T-helper 1 cell treated with Interleukin-12 subunit alpha and Interleukin-12 subunit beta and Interleukin-4 antibody, amounts not matched to agents 30 μg/mL and 1 μg/mL, for 36 hours (primary cell): ENCODE measurements at regions not wholly inside any gene's neighbourhood (a gene's known extent, or its start where the extent isn't known, plus 50 kb on each side); places are given as distances from the start of the nearest gene placed in this dataset.

Source experiments
- H3K27ac Mint-ChIP-seq: one replicate; pipeline ENCODE4 v1.8.0; 2021; ENCODE audit warnings: mild to moderate bottlenecking, mixed read lengths
- H3K27me3 Mint-ChIP-seq: one replicate; pipeline ENCODE4 v1.8.0; 2021; ENCODE audit warnings: low read depth, mixed read lengths
- H3K36me3 Mint-ChIP-seq: one replicate; pipeline ENCODE4 v1.8.0; 2021; ENCODE audit warnings: low read depth, mixed read lengths
- H3K4me1 Mint-ChIP-seq: one replicate; pipeline ENCODE4 v1.8.0; 2021; ENCODE audit warnings: low read depth, mixed read lengths
- H3K4me3 Mint-ChIP-seq: one replicate; pipeline ENCODE4 v1.8.0; 2021; ENCODE audit warnings: mild to moderate bottlenecking, moderate library complexity, mixed read lengths
- H3K9me3 Mint-ChIP-seq: one replicate; pipeline ENCODE4 v1.8.0; 2021; ENCODE audit warnings: mixed read lengths

DNA sequence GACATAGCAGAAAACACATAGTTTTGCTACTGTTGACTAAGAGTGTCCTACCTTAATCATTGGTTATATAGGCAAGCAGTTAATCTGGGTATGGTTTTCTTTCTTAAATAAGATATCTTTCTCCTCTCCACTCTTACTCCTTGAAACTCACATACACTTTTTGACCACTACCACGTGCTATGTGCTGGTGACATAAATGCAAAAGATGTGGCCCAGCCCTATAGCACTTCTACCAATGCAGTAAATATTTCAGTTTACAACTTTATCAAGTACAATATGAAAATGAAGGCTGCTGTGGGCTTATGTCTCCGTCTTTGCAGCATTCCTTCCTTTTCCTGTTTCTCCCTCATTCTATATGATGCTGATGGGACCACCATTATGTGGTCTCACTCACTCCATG is 410.2 kb upstream of the CFAP20DC start:
- Mint-ChIP-seq H3K9me3 (peaks cover 25% of the 10 kb centered on the region), H3K27me3 (no peaks in the 10 kb centered on the region), H3K27ac (no peak overlapping the region), H3K36me3 (peaks cover 13% of the 10 kb centered on the region), H3K4me3 (no peak overlapping the region), H3K4me1 (peaks cover 29% of the 10 kb centered on the region)

DNA sequence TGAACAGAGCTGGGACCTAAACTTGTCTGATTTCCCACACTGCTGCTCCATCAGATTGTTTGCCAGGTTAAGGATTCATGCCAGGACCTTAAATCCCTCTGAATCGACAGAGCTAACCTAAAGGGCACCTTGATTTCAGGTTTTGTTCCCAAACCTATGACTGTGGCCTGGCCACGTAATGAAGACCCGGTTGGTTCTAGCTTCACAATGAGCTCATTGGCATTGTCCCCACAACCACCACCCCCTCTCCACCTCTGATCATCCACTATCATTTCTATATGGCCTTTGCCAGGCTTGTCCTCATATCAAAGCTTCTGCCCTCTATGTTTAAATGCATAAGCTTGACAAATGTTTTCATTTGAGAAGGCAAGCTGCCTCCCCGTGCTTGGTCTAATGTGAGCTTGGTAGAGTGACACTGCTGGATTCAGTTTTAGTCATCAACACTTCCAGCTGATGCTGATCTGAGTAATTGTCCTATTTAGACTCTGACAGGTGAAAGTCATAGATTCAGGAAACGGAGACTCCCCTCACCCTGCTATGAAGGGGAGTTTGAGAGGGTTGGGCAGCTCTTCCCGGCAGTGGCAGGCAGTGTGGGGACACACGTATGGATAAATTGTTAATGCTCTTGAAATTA is 407.1 kb upstream of the CFAP20DC start:
- peak overlapping the region; percentile 27 for H3K27ac Mint-ChIP-seq
- H3K9me3 Mint-ChIP-seq = peaks cover 21% of the 10 kb centered on the region
- H3K27me3 Mint-ChIP-seq = no peaks in the 10 kb centered on the region
- H3K4me1 Mint-ChIP-seq = peaks cover 44% of the 10 kb centered on the region
- H3K4me3 Mint-ChIP-seq = no peak overlapping the region
- peaks cover 18% of the 10 kb centered on the region for H3K36me3 Mint-ChIP-seq

DNA sequence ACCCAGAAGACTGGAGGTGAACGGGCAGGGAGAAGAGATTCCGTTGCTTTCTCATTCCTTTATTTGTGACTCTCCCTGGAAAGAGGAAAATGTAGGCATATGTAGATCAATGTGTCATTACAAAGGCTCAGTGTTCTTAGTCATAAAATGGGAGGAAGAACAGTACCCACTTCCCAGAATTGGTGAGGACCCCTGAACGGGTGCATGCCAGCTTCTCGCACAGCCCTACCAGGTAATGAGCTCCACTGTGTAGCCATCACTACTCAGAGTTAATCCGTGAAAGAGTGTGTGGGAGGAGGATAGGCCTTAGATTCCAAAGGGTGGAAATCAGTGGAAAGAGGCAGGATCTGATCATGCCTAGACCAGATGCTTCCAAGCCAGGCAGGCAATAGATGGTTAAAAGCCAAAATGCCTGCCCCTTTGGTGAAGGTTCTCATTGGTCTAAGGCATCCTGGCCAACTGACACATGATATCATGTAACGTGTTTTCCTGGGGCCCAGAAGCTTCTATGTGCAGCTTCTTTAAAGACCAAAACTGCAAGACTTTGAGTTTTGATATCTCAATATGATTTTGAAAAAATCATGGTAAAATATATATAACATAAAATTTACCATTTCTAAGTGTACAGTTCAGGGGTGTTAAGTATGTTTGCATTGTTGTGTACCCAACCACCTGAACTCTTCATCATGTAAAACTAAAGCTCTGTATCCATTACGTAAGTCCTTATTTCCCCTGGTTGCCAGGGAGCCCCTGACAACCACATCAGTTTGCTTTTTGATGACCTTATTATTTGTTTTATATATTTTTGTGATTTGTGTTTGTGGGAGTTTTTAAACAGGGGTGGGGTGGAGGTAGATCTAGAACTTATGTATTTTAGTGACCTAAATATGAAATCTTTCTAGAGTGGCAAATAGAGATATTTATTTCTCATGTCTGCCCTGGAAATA is 402.2 kb upstream of the CFAP20DC start:
- H3K9me3 Mint-ChIP-seq = peaks cover 12% of the 10 kb centered on the region
- peaks cover 66% of the 10 kb centered on the region for H3K4me1 Mint-ChIP-seq
- H3K27me3 Mint-ChIP-seq = no peaks in the 10 kb centered on the region
- H3K27ac Mint-ChIP-seq = peak overlapping the region; percentile 96
- H3K36me3 Mint-ChIP-seq = peaks cover 19% of the 10 kb centered on the region
- H3K4me3 Mint-ChIP-seq = peak overlapping the region; percentile 75

DNA sequence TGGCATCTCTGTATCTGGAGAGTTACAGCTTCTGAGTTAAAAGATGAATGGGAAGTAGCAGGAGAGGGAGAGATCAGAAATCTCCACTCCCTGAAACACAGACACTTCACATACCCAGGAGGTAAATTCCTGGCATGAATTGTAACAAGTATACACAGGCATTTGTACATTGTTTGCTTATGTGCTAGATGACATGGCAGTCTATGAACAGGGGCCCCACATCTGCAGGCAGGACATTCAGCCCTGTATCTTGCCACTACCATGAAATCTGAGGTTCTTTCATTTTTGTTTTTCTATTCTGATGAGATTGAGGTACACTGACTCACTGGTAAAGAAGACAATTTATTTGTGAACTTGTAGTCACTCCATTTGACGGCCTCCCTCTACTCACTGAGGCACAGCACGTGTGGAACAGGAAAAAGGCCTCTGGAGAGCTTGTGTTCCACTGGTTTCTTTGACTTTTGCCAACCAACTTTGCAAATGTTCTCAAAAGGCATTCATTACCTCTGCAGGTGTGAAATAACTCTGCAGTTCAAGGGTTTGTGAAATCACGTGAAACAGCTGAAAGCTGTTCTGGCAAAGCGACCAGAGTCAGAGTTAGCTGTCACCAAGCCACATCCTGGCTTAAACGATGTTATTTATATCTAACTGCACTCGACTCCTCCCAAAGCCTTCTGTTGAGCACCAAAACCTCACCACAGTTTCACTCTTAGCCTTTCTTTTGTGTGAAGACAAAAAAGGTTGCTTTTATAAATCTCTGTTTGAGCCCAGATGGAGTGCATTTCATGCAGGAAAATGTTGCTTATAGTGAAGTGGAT is 401.3 kb upstream of the CFAP20DC start:
- Mint-ChIP-seq H3K27ac (peak overlapping the region; percentile 96), H3K4me1 (peaks cover 65% of the 10 kb centered on the region), H3K4me3 (peak overlapping the region; percentile 75), H3K27me3 (no peaks in the 10 kb centered on the region), H3K9me3 (peaks cover 12% of the 10 kb centered on the region), H3K36me3 (peaks cover 18% of the 10 kb centered on the region)

DNA sequence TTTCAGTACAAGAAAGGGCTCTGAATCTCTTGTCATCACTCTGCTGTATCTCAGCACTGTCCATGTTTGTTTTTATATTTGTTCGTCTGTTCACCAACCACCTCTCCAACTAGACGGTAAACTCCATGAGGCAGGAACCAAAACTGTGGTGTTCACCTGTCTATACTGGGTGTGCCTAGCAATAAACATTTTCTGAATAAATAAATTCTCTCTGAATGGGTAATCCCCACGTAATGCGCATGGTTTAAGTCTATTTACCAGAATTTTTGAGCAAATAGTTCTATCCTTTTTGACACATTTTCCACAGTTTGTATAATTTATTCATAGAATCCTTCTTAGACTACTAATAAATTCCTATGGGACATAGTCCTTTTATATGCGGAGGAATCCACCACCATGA is 400.6 kb upstream of the CFAP20DC start:
- peaks cover 70% of the 10 kb centered on the region for H3K4me1 Mint-ChIP-seq

DNA sequence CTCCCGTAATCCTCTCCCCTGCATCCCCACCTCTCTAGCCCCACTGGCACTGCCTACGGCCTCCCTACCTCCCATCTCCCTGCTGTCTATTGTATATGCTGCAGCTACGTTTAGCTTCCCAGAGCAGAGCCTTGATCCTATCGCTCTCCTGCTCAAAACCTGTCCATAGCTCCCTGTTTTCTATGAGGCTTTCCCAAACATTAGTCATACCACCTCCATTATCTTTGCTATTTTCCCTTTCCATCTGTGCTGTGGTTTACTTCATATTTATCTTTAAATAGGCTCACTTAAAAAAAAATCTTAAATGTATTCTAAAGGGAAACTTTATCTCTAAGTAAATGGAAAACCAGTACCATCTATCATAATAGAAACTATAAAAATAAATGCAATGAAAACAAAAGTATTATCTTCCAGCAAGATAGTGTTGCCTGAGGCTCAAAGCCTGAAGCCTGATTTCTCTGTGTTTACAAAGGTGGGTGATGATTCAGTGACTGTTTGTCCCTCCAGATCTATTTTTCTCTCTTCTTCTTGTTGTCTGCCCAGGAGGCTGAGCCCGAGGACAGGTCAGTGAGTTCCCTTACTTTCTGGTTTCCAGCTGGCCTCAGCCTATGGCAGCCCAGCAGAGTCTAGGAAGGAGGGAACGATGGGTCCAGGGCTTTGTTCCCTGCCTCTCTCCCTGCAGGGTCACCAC is 397.1 kb upstream of the CFAP20DC start:
- peaks cover 9% of the 10 kb centered on the region for H3K36me3 Mint-ChIP-seq
- H3K9me3 Mint-ChIP-seq = peaks cover 7% of the 10 kb centered on the region
- peaks cover 71% of the 10 kb centered on the region for H3K4me1 Mint-ChIP-seq
- no peak overlapping the region for H3K4me3 Mint-ChIP-seq
- H3K27ac Mint-ChIP-seq = peak overlapping the region; percentile 50
- H3K27me3 Mint-ChIP-seq = no peaks in the 10 kb centered on the region

More for the DNA sequence above, 400.6 kb upstream of the CFAP20DC start:
- Mint-ChIP-seq H3K9me3 (peaks cover 12% of the 10 kb centered on the region), H3K4me3 (peak overlapping the region; percentile 7), H3K27me3 (no peaks in the 10 kb centered on the region), H3K36me3 (peaks cover 18% of the 10 kb centered on the region), H3K27ac (peak overlapping the region; percentile 96)

DNA sequence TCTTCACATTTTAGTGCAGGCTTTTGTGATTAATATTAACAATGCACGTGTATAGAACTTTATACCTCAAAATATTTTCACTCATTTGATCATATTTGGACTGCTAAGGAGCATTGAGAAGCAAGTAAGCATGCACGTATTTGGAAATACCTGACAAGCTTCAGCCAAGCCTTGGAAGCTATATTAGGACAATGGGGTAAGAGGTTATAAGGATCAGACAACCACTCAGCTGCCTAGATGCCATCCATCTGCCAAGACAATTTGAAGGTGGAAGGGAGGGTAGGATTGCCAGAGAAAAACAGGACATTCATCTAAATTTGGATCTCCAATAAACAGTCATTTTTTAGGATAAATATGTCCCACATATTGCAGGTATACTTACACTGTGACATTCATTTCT is 394.9 kb upstream of the CFAP20DC start:
- Mint-ChIP-seq H3K36me3 (peaks cover 6% of the 10 kb centered on the region), H3K27me3 (no peaks in the 10 kb centered on the region), H3K4me3 (no peak overlapping the region), H3K9me3 (peaks cover 7% of the 10 kb centered on the region), H3K27ac (peak overlapping the region; percentile 92), H3K4me1 (peaks cover 52% of the 10 kb centered on the region)

DNA sequence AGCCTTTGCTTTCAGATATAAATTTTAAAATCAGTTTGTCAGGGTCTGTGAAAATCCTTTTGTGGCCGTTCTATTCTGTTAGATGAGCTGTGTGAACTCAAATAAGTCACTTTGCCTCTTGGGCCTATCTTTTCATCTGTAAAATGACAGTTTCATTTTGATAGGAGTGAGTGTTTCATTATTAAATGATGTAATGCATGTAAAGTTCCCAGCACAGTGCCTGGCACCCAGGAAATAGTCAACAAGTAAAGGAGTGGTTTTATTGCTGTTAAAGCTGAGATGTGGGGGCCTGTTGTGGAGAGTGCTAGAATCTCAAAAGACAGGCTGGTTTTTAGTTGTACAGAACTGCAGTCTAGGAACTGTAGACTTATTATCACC is 394.5 kb upstream of the CFAP20DC start:
- Mint-ChIP-seq H3K9me3 (peaks cover 7% of the 10 kb centered on the region), H3K4me1 (peaks cover 48% of the 10 kb centered on the region), H3K27ac (peak overlapping the region; percentile 92), H3K4me3 (peak overlapping the region; percentile 70), H3K27me3 (no peaks in the 10 kb centered on the region), H3K36me3 (peaks cover 6% of the 10 kb centered on the region)

DNA sequence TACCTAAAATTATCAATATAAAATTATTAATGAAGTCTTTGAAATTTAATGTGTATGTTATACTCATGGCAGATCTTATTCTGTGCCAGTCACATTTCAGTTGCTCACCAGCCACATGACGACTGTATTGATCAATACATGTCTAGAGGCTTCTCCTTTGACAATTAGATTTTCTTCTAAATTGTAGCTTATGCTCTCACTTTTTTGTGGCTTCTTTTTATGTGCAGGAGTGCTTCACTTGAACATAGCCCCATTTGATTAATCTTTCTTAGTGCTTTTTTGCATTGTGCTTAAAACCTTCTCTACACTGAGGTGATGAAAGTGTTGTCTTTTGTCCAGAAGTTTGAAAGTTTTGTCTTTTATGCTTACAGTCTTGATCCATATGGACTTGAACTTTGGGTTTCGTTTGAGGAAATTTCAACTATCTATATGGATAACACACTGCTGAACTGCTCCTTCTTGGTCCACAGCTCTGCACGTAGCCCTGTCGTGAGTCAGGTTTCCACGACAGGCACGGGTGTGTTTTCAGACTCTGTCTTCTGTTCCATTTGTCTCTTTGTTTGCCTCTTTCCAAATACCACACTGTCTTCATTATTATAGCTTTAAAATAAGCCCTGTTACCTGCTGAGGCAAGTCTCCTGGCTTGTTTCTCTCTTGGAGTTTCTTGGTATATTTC is 393.9 kb upstream of the CFAP20DC start:
- H3K27me3 Mint-ChIP-seq = no peaks in the 10 kb centered on the region
- peaks cover 44% of the 10 kb centered on the region for H3K4me1 Mint-ChIP-seq
- peak overlapping the region; percentile 92 for H3K27ac Mint-ChIP-seq
- peaks cover 7% of the 10 kb centered on the region for H3K9me3 Mint-ChIP-seq
- H3K36me3 Mint-ChIP-seq = peaks cover 6% of the 10 kb centered on the region
- H3K4me3 Mint-ChIP-seq = peak overlapping the region; percentile 70

DNA sequence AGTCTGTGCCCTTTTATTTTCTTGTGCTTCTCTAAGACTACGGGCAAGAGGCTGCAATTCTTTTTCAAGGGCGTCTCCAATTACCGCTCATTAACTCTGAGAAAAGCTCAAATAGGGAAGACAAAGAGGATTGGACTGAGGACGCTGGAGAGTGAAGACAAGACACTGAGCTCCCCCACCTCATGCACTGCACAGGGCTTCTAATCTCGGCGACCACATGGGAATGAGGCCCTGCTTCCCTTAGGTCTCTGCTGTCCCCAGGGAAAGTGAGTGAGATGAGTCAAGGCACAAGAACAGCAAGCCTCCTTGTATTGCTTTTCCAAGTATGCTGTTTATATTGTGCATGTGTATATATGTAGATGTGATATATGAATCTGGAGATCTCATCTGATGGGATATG is 392.2 kb upstream of the CFAP20DC start:
- H3K36me3 Mint-ChIP-seq = peaks cover 2% of the 10 kb centered on the region
- no peak overlapping the region for H3K4me3 Mint-ChIP-seq
- H3K27ac Mint-ChIP-seq = no peak overlapping the region
- peaks cover 34% of the 10 kb centered on the region for H3K4me1 Mint-ChIP-seq
- no peaks in the 10 kb centered on the region for H3K27me3 Mint-ChIP-seq
- H3K9me3 Mint-ChIP-seq = no peaks in the 10 kb centered on the region

DNA sequence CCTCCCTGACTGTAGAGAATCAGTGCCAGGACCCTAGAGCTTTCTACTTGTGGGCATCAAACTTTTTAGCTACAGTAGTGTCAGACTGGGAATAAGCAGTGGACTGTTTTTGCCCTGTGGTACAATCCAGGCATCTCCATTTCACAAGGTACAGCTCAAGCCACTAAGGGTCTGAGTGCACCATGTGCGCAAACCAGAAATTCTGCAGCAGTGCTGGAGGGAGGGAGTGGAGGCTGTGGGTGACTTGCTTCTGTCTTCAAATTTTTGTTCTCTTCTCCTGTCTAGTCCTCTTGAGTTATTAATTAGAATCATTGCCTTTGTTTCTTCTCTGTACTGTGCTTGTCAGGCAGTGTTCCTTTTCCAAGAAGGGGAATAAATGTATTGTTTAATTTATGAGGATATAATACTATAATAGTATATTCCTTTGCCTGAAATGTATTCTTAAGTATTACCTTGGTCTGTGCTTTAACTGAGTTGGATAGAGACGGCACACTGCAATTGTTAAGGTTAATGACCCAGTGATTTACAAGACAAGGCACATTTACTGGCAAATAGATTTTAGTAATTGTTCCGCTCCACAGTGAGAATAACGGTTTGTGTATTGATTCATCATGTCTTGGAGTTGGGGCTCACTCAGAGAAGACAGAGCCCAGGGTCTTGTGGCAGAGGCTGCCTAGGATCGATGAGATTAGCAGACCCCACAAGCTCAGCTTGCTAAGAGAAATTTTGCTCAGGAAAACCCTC is 390.6 kb upstream of the CFAP20DC start:
- no peaks in the 10 kb centered on the region for H3K9me3 Mint-ChIP-seq
- H3K36me3 Mint-ChIP-seq = peaks cover 3% of the 10 kb centered on the region
- no peaks in the 10 kb centered on the region for H3K27me3 Mint-ChIP-seq
- no peak overlapping the region for H3K27ac Mint-ChIP-seq
- H3K4me1 Mint-ChIP-seq = peaks cover 26% of the 10 kb centered on the region
- no peak overlapping the region for H3K4me3 Mint-ChIP-seq

DNA sequence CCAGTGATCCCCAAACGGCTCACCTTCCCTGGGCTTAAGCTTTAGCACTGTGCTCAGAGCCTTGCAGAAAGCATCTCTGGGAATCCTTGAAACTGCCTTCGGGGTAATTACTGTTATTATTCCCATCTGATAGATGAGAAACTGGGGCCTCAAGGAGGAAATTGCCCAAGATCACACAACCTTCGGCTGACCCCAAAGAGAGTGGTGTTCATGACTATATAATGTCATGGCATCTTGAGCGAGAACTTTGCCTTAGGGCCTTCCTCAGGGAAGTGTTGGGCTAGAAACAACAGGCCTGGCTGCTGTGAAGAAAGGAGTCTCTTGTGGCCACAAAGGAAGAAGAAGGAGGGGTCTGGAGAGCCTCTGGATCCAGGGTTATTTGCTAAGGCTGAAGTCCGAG is 388.7 kb upstream of the CFAP20DC start:
- no peaks in the 10 kb centered on the region for H3K27me3 Mint-ChIP-seq
- H3K27ac Mint-ChIP-seq = no peak overlapping the region
- H3K9me3 Mint-ChIP-seq = peaks cover 16% of the 10 kb centered on the region
- H3K4me3 Mint-ChIP-seq = no peak overlapping the region
- H3K36me3 Mint-ChIP-seq = peaks cover 8% of the 10 kb centered on the region
- peaks cover 11% of the 10 kb centered on the region for H3K4me1 Mint-ChIP-seq
